SK-N-SH (cell line): ENCODE measurements at regions not wholly inside any gene's neighbourhood (a gene's known extent, or its start where the extent isn't known, plus 50 kb on each side); places are given as distances from the start of the nearest gene placed in this dataset.
"Not testable (repeated sequence)": the region's sequence is repeated elsewhere in the genome, so short reads cannot be mapped to it uniquely, and the experiment has no call there.

Experiments used
- CTCF ChIA-PET: fragments of 300-600, 350-600 bp; formaldehyde crosslinking; extraction: SDS; loops from one replicate; lab custom pipeline; 2021; lab: Yijun Ruan, JAX
- POLR2A ChIA-PET: fragments of 350-600 bp; sonication (Branson Sonifier 250); formaldehyde crosslinking; extraction: SDS; loops from one replicate; lab custom pipeline; 2020; ENCODE audit warnings: antibody characterized with exemption, inconsistent platforms; lab: Yijun Ruan, JAX
- DNase-seq: peaks from one replicate; pipeline ENCODE4 v3.0.0; 2012
- H2AFZ ChIP-seq: fragments of 200-600 bp; sonication (generic); 2 replicates; pipeline ENCODE4 v1.8.1; 2016; ENCODE audit warnings: antibody characterized with exemption, mild to moderate bottlenecking, low read depth
- H3F3A ChIP-seq: fragments of 200-600 bp; sonication (generic); replicated peaks from 2 replicates; pipeline ENCODE3; 2016; ENCODE audit warnings: antibody characterized with exemption, mild to moderate bottlenecking; ENCODE audit not compliant: insufficient read depth
- H3K27ac ChIP-seq, 2 experiments: fragments of 200-500 bp in 1 of 2; fragments of 200-600 bp in 1 of 2; sonication (Bioruptor generic) in 1 of 2; sonication (generic), shearing (Covaris generic) in 1 of 2; 2 replicates each; pipeline versions ENCODE4 v1.5.1 to v1.6.1; 2014 to 2016; ENCODE audit warnings: low read depth in 2 of 2, inconsistent platforms in 1 of 2, low read length in 1 of 2, mild to moderate bottlenecking in 1 of 2, mixed read lengths in 1 of 2
- H3K27me3 ChIP-seq: fragments of 200-600 bp; sonication (generic), shearing (Covaris generic); 2 replicates; pipeline ENCODE4 v1.6.1; 2016; ENCODE audit warnings: mixed run types; ENCODE audit not compliant: insufficient read depth
- H3K36me3 ChIP-seq, 2 experiments: fragments of 200-500 bp in 1 of 2; fragments of 200-600 bp in 1 of 2; sonication (Bioruptor generic) in 1 of 2; sonication (generic) in 1 of 2; replicated peaks in 1 of 2; 2 replicates each; pipeline versions ENCODE3 to v1.5.1; 2014 to 2016; ENCODE audit warnings: low read length in 1 of 2, mild to moderate bottlenecking in 1 of 2; ENCODE audit not compliant: insufficient read depth in 2 of 2, control insufficient read depth in 1 of 2
- H3K4me1 ChIP-seq, 2 experiments: fragments of 200-500 bp in 1 of 2; fragments of 200-600 bp in 1 of 2; sonication (Bioruptor generic) in 1 of 2; sonication (generic), shearing (Covaris generic) in 1 of 2; 2 replicates each; pipeline versions ENCODE4 v1.5.1 to v1.6.1; 2014 to 2016; ENCODE audit warnings: low read depth in 1 of 2, low read length in 1 of 2, mixed run types in 1 of 2; ENCODE audit not compliant: insufficient read depth in 2 of 2, control insufficient read depth in 1 of 2
- H3K4me2 ChIP-seq: fragments of 200-600 bp; sonication (generic), shearing (Covaris generic); 2 replicates; pipeline ENCODE4 v1.6.1; 2017; ENCODE audit warnings: mixed run types
- H3K4me3 ChIP-seq, 2 experiments: fragments of 200-500 bp in 1 of 2; fragments of 200-600 bp in 1 of 2; sonication (Bioruptor generic) in 1 of 2; sonication (generic), shearing (Covaris generic) in 1 of 2; 2 replicates each; pipeline versions ENCODE4 v1.5.1 to v1.8.1; 2014 to 2016; ENCODE audit warnings: low read depth in 2 of 2, inconsistent platforms in 1 of 2, low read length in 1 of 2, mild to moderate bottlenecking in 1 of 2, mixed read lengths in 1 of 2, moderate library complexity in 1 of 2
- H3K79me2 ChIP-seq: fragments of 200-600 bp; sonication (generic); 2 replicates; pipeline ENCODE4 v1.8.1; 2017; ENCODE audit warnings: mild to moderate bottlenecking; ENCODE audit not compliant: insufficient read depth
- H3K9ac ChIP-seq: fragments of 200-600 bp; sonication (generic); 2 replicates; pipeline ENCODE4 v1.6.1; 2017; ENCODE audit warnings: mixed run types
- H3K9me2 ChIP-seq: fragments of 200-600 bp; sonication (generic); 2 replicates; pipeline ENCODE4 v1.6.1; 2017; ENCODE audit warnings: mixed run types
- H3K9me3 ChIP-seq: fragments of 200-600 bp; sonication (generic); 2 replicates; pipeline ENCODE4 v1.6.1; 2017; ENCODE audit warnings: mixed run types, mild to moderate bottlenecking, moderate library complexity
- H4K20me1 ChIP-seq: fragments of 200-600 bp; sonication (generic); 2 replicates; pipeline ENCODE4 v1.6.1; 2017; ENCODE audit warnings: mild to moderate bottlenecking, mixed run types; ENCODE audit not compliant: insufficient read depth
- MEF2A ChIP-seq: IDR thresholded peaks from 2 replicates; pipeline ENCODE4 v1.4.0; 2012; ENCODE audit warnings: low read depth, borderline replicate concordance
- RXRA ChIP-seq: IDR thresholded peaks from 2 replicates; pipeline ENCODE4 v1.4.0; 2012; ENCODE audit warnings: low read depth, mild to moderate bottlenecking, borderline replicate concordance
- TCF12 ChIP-seq: IDR thresholded peaks from 2 replicates; pipeline ENCODE4 v1.4.0; 2012
- TEAD4 ChIP-seq: IDR thresholded peaks from 2 replicates; pipeline ENCODE4 v1.4.0; 2012; ENCODE audit warnings: mild to moderate bottlenecking, borderline replicate concordance; ENCODE audit not compliant: insufficient read depth
- YY1 ChIP-seq: IDR thresholded peaks from 2 replicates; pipeline ENCODE4 v1.4.0; 2012; ENCODE audit warnings: low read depth, mild to moderate bottlenecking
- WGBS: methylation state at CpG from one replicate; pipeline ENCODE4 v1.1.6; 2017; ENCODE audit warnings: low lambda C conversion rate; 5-methylcytosine and 5-hydroxymethylcytosine counted together
- TF ChIP-seq, protein P1 (sequence below): IDR thresholded peaks from 2 replicates; pipeline ENCODE4 v1.4.0; 2012; ENCODE audit warnings: low read depth, borderline replicate concordance
- TF ChIP-seq, protein P2 (sequence below): fragments of 150-350 bp; IDR thresholded peaks from 2 replicates; pipeline ENCODE4 v1.6.1; 2017; ENCODE audit warnings: antibody characterized with exemption, low read length, low read depth, borderline replicate concordance
- TF ChIP-seq, protein P3 (sequence below): fragments of 200-600 bp; sonication (generic); IDR thresholded peaks from 2 replicates; pipeline ENCODE4 v1.6.1; 2017; ENCODE audit warnings: antibody characterized with exemption, mild to moderate bottlenecking, moderate library complexity

DNA sequence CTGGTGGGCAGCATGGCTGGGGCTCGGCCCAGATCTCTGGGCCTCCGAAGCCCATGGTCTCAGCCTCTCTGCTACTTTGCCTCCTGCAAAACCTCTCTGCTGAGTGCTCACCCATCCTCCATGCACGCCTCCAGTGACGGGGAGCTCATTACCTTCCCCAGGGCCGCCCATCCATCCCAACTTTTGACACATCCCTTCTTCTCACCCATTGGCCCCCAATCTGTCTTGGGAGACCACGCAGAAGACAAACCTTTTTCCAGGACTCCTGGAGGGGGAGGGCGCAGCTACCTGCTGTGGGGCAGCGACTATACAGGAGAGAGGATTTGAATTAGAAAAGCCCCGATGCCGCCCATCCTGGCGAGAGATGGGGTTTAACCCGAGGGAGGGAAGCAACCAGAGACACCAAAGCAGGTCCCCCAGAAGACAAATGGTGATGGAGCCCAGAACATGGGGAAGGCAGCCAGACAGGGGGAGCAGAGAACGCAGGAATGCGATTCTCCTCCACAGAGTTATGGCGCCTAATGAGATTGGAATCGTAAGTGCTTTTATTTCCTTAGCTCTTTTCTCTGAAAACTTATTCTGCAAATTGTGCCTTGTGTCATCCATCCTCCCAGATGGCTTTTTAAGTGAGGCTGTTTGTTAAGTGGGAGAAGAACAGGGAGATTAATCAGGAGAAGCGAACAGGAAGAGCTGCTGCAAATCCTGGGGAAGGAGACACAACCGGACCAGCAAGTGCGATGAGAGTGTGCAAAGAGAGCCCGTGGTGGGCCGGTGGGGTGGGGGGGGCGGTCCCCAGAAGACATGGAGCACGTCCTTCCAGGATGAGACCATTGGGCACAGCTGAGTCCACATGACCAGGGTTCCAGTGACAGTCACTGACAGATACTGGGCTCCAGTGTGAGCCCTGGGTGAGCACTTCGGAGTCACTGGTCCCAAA lies 623.5 kb downstream of the MATN1 start:
- Histone ChIP-seq H3K36me3 (no peaks in the 10 kb centered on the region), H3K4me2 (no peak overlapping the region), H3K27me3 (no peaks in the 10 kb centered on the region), H3F3A (no peaks in the 10 kb centered on the region), H3K27ac (no peak overlapping the region), H3K4me3 (no peak overlapping the region), H3K9me3 (no peaks in the 10 kb centered on the region), H2AFZ (no peak overlapping the region), H4K20me1 (no peaks in the 10 kb centered on the region), H3K79me2 (no peaks in the 10 kb centered on the region), H3K9me2 (no peaks in the 10 kb centered on the region), H3K4me1 (no peaks in the 10 kb centered on the region; a peak in 1 of 4 replicates), H3K9ac (no peak overlapping the region)
- CTCF ChIA-PET: interaction anchor here (1.5 to 2.5 kb wide), 3 partner anchors 10 to 307 kb away, joined by 4 to 10 read pairs (median 6); no protein-coding TSS in a partner anchor
- WGBS: 61% methylated on average over 21 of the region's 24 CpGs
- POLR2A ChIA-PET: no interaction called here
- no peak for DNase-seq
- TF ChIP-seq, protein P1, sequence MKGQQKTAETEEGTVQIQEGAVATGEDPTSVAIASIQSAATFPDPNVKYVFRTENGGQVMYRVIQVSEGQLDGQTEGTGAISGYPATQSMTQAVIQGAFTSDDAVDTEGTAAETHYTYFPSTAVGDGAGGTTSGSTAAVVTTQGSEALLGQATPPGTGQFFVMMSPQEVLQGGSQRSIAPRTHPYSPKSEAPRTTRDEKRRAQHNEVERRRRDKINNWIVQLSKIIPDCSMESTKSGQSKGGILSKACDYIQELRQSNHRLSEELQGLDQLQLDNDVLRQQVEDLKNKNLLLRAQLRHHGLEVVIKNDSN: no peak
- TF ChIP-seq MEF2A (no peak), RXRA (no peak), TEAD4 (no peak), TCF12 (no peak), YY1 (no peak)
- TF ChIP-seq, protein P2, sequence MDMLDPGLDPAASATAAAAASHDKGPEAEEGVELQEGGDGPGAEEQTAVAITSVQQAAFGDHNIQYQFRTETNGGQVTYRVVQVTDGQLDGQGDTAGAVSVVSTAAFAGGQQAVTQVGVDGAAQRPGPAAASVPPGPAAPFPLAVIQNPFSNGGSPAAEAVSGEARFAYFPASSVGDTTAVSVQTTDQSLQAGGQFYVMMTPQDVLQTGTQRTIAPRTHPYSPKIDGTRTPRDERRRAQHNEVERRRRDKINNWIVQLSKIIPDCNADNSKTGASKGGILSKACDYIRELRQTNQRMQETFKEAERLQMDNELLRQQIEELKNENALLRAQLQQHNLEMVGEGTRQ: no peak
- TF ChIP-seq, protein P3, sequence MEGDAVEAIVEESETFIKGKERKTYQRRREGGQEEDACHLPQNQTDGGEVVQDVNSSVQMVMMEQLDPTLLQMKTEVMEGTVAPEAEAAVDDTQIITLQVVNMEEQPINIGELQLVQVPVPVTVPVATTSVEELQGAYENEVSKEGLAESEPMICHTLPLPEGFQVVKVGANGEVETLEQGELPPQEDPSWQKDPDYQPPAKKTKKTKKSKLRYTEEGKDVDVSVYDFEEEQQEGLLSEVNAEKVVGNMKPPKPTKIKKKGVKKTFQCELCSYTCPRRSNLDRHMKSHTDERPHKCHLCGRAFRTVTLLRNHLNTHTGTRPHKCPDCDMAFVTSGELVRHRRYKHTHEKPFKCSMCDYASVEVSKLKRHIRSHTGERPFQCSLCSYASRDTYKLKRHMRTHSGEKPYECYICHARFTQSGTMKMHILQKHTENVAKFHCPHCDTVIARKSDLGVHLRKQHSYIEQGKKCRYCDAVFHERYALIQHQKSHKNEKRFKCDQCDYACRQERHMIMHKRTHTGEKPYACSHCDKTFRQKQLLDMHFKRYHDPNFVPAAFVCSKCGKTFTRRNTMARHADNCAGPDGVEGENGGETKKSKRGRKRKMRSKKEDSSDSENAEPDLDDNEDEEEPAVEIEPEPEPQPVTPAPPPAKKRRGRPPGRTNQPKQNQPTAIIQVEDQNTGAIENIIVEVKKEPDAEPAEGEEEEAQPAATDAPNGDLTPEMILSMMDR: no peak

DNA sequence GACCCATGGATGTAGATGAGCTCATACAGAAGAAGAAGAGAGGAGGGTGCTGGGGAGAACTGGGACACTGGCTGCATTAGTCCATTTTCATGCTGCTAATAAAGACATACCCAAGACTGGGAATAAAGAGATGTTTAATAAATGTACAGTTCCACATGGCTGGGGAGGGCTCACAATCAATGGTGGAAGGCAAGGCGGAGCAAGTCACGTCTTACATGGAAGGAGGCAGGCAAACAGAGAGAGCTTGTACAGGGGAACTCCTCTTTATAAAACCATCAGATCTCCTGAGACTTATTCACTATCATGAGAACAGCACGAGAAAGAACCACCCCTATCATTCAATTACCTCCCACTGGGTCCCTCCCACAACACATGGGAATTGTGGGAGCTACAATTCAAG lies 625.5 kb downstream of the MATN1 start:
- WGBS: 60% methylated on average over 3 of the region's 3 CpGs
- not testable (repeated sequence) for H3K27ac ChIP-seq, DNase-seq, H3K79me2 ChIP-seq, H3K9me2 ChIP-seq, H3K27me3 ChIP-seq, H3K9me3 ChIP-seq, H3F3A ChIP-seq, H3K36me3 ChIP-seq, H3K4me2 ChIP-seq, H4K20me1 ChIP-seq, H2AFZ ChIP-seq, H3K4me3 ChIP-seq, H3K9ac ChIP-seq
- ChIA-PET POLR2A (interaction anchor here (0.8 kb wide), 1 partner anchor 10 kb away, joined by 3 read pairs; no protein-coding TSS in a partner anchor), CTCF (interaction anchor here (0.7 to 4.0 kb wide), 6 partner anchors 11 to 861 kb away, joined by 3 to 11 read pairs (median 5); partner anchors contain the start of gene PTPRU)
- peaks cover 0 to 11% of the 10 kb centered on the region in 2 experiments; a peak in 1 of 4 replicates for H3K4me1 ChIP-seq
